ENCODE measurements at regions not wholly inside any gene's neighbourhood (a gene's known extent, or its start where the extent isn't known, plus 50 kb on each side); places are given as distances from the start of the nearest gene placed in this dataset.

DNA sequence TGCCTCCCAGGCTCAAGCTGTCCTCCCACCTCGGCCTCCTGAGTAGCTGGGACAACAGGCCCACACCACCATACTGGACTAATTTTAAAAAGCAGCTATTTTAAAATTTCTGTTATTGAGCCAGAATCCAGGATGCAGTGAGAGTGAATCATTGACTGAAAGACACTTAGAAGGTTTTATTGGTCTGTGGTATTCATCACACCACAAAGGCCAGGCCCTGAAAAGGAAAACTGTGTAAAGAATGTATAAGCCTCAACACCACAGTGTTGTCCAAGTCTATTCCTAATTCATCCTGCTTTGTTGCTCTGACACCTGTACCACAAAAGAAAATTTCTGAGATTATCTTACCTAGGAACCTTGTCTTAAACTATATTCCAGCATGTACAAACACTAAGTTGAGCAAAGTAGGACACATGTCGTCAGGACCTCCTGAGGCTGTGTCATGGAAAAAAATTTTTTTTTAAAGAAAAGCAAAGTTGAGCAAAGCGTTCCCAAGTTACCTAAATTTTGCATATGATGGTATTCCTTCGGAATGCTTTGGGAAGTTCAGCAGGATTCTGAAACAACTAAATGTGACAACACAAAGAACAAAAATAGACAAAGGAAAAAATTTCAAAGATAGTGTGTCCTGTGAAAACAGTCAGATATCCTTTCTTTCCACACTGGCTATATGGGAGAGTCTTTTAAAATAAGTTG, 129.6 kb upstream of the MKLN1 start:
- no peak for DNase-seq

DNA sequence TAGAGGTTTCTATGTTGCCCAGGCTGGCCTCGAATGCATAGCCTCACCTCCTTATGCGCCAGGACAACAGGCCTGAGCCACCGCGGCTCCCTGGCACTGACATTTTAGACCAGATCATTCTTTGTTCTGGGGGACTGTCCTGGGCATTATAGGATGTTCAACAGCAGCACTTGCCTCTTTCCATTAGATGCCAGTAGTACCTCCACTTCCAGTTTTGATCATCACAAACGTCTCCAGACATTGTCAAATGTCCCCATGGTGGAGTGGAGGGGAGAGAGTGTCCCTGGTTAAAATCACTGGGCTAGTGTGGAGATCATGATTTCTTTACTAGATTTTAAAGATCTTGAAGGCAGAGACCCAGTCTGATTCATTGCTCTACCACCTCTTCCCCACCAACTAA, 125.2 kb upstream of the MKLN1 start:
- no peak for DNase-seq

DNA sequence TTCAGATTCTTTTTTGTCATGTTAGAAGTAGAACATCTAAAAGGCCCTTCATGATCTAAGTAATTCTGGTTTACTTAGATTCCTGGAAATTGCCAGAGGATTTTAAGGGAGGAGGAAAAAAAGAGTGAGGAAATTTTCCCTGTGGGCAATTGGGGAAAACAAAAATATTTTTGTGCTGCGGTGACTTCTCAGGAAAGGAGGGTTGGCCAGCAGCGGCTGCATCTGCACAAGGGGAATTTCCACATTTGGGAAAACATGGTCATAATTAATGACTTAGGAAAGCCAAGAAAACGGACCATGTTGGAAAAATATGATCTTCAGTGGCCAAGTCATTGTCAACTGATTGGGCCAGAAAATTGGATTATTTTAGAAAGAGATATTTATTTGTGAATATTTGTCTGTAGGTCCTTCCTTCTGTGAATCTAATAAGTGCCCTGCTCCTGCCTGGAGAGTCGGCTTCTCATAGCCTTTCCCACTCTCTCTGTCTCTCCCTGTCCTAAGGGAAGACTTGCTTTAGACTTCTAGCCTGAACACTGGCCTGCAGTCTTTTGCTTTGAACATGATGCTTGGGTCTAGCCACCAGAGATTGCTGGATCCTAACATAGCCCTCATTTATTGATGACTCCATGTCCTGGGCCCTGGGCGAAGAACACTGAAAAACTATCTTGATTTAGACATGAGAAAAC, 124.2 kb upstream of the MKLN1 start:
- DNase-seq, result no peak

DNA sequence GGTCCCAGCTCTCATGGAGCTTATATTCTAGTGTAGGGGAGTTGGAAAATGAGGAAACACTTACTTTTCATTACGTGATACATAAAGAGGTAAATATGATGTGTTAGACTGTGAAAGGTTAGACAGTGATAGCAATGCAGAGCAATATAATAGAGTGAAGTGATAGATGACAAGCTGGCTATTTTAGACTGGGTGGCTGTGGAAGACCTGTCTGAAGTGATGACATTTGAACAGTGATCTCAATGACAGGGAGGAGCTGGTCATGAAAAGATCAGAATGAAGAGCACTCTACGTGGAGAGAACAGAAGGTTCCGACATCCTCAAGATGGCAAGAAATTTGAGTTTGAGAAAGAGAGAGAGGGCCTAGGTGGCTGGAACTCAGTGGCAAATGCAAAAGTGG, 118.9 kb upstream of the MKLN1 start:
- no peak for DNase-seq

DNA sequence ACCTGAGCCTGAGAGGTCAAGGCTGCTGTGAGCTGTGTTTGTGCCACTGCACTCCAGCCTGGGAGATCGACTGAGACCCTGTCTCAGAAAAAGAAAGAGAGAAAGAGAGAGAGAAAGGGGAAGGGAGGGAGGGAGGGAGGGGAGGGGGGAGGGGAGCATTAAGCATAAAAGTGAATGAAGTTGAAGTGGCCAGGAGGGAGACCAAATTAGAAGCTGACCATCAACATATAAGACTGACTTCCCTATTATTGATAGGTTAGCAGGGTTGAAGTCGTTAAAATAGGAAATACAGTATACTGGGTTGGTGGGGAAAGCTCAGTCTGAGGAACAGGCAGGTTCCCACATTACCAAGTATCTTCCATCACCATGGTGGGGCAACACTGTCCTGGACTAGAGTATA, 117.1 kb upstream of the MKLN1 start:
- DNase-seq, result no peak

DNA sequence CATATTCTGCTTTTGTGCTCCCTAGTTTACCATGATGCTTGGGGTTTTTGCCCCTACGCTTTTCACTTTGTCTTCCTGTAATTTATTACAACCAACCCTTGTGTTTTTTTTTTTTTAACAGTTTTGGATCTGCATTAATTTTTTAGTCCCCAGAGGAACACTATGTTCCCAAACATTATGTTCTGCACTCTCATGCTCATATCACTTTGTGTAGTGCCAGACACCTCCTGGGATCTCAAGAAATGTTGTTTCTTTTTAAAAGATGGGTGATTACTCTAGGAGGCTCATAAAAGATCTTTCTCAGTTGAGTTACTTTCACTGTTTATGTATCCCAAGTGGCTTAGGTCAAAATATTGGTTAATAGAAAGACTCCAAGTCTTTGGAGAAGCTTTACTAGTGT, 116.2 kb upstream of the MKLN1 start:
- no peak for DNase-seq

DNA sequence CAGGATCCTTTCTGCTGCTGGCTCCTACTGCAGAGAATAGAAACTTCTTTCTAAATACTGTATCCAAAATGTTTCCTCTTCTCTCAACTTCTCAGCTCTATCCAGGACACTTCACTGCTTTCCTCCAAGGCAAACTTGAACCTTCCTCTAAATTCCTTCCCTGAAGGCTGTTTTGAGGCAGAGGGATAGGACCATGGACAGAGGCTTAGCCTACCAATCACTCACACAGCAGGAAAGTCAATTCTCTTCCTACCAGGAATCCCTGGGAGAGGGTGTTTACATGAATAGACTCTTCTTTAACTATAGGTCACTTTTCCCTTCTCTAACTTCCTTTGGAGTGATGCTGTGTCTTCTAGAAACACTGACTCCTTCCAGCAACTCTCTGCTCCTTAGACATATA, 115.6 kb upstream of the MKLN1 start:
- no peak for DNase-seq

DNA sequence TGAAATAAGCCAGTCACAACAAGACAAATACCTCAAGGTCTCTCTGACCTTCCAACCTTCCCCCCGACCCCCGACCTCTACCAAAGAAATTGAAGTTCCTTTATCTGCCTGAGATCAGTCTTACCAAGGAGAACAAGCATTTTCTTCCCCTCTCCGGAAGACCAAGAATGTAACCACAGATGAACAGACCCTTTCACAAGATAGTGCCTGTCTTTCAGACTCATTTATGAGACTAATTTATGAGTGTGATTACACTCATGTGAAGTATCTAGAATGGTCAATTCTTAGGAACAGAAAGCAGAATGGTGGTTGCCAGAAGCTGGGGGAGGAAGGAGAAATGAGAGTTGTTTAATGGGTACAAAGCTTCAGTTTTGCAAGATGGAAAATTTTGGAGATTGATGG, 108.9 kb upstream of the MKLN1 start:
- DNase-seq, result no peak

DNA sequence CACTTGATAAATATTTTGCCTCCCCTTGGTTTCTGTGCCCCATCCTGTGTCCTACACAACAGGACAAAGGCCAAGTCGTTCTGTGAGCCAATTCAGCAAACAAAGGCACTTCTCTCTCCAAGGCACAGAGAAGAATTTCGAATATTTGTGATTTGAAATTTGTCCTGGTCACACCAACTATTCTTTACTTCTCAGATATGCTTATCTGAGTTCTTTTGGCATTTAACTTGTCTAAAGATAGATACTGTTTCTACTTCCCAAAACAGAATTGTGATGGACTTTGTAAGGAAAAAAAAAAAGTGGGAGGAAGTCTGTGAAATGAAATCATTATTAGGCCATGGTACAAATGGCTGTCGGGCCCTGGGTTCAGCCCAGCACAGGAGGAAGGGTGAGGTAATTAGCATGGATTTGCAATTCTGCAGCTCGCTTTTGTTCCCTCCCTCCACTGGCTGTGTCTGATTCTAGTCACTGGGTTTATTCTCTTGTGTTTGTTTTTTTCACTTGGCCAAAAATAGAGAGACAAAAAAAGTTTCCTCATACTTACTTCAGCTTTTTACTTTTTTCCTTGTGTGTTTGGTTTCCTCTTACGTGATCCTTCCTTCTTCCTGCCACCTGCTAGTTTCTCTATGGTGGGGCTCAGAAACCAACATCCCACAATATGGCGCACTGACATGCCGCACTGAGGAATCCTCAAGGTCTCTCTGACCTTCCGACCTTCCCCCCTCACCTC, 108.2 kb upstream of the MKLN1 start:
- no peak for DNase-seq

DNA sequence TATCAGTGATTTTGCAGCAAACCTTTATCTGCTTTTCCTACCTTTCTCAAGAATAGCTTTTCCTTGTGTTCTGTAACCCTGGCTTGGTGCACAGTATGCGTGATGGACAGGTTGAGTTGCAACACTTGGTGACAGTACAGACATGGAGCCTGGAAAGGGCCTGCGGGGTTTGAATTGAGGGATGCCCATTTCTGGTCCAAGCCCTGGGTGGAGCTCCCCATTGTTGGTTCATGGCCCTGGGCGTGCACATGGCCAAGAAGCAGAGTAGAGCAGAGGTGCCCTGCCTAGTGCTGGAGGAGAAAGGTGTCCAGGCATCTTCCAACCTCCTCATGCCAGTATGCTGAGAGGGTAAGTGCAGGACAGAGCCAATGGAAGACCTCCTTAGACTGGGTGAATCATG, 106.6 kb upstream of the MKLN1 start:
- DNase-seq, result no peak

DNA sequence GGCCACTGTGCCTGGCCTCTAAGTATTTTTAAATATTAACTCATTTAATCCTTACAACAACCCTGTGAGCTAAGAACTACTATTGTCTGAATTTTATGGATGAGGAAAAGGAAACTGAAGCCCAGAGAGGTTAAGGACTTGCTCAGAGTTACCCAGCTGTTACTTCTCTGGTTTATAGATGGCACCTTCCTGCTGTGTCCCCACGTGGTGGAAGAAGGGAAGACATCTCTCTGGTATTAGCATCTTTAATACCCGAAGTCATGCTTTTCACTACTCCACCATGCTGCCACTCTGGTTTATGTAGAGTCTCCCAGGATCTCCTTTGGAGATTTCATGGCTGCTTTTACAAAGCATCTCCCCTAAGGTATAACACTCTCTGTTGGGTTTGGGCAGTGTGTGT, 105.5 kb upstream of the MKLN1 start:
- no peak for DNase-seq

DNA sequence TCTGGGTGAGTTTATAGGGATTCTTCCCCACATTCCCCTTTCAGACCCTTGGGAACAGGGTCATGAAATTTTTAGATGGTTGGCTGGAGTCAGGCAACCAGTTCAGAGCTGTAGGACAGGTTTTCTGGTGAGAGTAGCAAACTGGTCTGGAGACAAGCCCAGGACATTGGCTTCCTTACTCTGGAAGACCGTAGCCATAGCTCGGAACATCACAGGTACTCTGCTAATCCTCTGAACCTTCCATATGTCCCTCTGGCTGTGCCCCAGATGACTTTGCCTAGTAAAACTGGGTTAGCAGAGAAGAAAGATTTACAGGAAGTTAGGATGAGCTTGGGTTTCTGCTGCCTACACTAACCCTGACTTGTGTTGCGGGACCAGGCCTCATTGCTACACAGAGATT, 104.5 kb upstream of the MKLN1 start:
- no peak for DNase-seq

DNA sequence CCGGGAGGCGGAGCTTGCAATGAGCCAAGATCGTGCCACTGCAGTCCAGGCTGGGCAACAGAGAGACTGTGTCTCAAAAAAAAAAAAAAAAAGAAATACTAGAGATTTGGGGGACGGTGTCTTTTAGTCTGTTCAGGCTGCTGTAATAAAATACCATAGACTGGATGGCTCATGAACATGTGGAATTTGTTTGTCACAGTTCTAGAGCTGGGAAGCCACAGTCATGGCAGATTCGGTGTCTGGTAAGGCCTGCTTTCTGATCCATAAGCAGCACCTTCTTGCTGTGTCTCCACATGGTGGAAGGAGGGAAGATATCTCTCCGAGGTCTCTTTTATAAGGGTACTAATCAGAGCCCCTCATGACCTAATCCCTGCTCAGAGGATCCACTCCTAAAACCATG, 102.7 kb upstream of the MKLN1 start:
- DNase-seq, result no peak

DNA sequence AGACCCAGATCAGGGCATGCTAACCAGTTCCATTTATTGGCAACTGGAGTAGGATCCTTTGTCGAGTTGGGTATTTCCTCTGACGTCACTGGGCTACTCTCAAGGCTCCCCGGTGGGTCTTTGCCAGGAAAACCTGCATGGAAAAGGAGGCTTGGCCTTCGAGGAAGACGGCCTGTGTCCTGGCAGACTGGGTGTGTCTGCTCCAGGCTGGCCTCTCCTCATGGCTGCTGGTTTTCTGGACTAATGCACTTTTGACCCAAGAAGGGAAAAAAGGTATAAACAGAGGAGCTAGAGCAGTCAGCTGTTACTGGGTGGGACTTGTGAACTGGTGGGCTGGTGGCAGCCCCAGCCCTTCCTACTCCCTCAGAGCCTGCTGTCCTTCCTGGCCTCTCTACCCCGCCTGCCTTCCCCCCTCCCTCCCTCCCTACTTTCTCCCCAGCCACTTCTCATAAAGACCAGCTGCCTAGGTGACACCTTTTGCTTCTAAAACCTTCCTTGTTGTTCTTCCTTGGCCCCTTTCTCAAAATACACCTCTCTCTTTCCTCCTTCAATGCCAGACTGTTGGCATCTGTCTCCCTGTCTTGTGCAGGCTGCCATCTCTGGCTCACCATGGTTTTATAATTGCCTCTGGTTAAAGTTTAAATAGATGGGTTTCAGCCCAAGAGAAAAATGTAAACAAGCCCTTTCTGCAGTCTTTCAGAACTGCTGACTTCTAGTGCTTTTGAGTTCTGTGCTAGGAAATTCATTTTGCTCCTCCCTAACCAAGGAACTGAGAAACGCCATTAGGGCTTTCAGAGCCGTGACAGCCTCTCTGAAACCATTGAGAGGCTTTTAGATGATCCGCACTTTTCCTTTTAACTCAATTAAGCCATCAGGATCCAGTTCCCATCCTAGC, 101.8 kb upstream of the MKLN1 start:
- no peak for DNase-seq

DNA sequence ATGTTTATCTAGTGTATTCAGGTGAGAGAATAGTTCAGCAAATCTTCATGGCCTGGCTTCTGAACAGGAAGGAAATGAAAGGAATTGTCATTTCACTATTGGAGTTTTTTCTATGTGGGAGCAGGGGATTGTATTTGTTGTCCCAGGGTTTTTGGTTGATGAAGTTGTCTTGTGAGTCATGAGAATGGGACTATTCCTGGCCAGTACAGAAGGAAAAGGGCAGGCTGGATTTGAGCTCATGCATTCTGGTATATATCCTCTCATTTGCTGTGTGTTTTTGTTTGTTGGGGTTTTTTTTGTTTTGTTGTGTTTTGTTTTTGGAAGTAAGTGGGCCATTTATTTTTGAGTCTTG, 101.2 kb upstream of the MKLN1 start:
- DNase-seq, result no peak

DNA sequence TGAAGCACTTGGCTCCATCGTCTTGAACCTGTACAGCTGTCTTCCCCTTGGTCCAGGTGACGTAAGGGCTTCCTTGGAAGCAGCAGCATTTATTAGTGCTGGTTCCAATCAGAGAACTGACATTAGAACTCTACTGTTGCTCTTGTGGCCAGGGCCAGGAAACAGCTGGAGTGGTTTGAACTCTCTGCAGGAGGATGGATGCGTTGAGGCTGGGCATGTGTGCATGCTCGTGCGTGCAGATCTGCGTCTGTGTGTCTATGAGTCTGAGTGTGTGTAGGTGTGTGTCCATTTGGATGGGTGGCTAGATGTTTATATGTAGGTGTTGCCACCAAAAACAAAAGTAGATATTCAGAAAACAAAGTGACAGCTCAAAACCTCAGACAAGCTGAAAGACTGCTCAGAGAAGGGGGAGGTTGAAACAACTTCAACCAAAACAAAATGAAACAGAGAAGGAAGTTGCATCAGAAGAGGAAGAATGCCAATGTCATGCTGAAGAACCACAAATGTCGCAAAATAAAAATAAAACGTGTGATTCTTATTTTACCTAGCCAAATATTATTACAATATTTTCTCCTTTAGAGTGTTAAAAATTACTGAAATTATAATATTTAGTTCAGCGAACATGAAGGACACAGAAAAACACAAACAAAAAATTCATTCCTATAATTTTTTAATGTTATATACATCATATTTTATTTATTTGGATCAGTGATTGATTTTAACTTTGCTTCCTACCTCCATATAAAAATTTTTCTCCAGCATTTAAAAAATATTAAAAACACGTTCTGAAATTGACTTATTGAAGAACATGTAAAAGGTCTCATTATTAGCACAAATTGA, 96.1 kb upstream of the MKLN1 start:
- peak; percentile 57 for DNase-seq

DNA sequence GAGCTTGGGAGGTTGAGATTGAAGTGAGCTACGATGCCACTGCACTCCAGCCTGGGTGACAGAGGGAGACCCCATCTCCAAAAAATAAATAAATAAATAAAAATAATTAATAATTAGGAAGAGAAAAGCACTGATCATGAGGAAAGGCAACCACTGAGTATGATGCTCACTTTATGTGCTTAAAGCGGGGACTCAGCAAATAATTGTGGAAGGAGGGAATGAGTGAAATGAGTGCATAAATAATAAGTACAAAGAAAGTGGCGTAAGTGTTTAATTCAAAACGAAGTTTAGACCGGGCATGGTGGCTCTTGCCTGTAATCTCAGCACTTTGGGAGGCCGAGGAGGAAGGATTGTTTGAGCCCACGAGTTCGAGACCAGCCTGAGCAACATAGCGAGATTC, 94.9 kb upstream of the MKLN1 start:
- DNase-seq, result no peak

DNA sequence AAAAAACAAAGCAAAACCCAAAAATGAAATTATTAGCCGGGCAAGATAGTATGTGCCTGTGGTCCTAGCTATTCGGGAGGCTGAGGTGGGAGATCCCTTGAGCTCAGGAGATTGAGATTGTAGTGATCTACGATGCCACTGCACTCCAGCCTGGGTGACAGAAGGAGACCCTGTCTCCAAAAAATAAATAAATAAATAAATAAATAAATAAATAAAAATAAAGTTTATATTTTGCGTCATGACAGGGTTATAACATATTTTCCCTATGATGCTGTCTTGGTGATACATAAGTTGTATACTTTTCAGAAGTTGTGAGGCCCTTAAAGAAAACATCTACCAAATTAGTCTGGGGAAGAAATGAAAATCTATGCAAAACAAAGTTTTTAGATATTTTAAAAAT, 94.5 kb upstream of the MKLN1 start:
- DNase-seq, result no peak

DNA sequence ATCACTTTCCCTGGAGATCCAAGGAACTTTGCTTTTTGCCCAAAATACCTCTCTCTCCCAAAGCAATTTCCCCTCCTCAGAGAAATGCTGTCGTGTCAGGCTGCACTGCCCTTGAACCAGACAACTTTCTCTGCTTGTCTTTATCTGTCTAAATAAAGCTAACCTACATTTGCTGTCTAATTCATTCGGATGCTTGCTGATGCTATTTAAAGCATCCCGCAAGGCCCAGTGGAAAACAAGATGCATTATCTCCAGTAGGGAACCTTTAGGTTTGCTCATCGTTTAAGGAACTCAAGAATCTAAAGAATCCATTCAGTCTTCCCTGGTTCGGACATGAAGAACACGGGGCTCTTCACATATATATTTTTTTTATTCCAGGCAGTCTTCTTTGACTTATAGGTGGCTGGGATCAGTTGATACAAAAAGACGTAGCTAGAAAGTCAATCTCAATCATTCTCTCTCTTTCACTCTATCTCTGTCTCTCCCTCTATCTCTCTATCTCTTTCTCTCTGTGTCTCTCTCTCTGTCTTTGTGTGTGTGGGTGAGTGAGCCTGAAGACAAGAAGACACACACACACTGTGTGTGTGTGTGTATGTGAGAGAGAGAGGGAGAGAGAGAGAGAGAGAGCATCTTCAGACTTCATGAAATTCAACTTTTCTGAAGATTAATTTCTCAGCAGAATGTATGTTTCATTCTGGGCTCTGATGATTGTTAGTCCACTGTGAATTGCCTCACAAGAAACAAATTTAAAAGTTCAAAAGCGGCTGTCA, 92.8 kb upstream of the MKLN1 start:
- no peak for DNase-seq

DNA sequence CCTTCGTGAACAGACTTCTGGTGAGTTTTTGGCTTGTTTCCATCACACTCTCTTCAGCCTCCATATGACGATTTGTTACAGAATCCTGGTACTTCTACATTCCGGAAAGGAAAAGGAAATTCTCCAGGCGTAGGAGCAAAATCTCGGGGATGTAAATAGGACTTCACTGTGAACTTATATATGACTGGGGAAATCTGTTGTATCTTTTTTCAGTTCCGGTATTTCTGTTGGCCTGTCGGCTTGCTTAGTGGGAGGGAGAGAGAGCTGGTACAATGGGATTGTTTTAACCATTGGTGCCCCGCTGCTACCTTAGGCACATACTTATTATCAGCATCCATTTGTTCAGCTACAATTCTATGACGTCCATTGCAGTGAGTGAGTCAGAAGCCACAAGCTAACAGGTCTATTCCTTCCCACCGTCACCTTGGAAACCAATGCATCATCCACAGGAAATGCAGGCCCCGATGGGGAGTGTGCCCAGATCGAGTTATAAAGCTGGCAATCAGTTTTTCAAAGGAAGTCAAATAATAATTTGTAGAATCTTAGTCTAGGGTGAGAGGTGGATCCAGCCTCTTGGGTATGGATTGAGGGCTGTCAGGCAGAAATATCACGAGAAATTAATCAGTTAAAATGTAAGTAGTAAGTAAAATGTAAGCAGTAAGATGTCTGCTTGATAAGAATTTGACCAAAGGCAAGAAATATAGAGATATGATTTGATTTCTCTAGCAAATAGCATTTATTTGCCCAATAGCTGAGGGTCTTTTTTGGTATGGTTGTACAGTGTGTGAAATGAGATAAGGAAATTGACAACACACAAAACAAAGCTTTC, 92.0 kb upstream of the MKLN1 start:
- DNase-seq, result peak; percentile 71

DNA sequence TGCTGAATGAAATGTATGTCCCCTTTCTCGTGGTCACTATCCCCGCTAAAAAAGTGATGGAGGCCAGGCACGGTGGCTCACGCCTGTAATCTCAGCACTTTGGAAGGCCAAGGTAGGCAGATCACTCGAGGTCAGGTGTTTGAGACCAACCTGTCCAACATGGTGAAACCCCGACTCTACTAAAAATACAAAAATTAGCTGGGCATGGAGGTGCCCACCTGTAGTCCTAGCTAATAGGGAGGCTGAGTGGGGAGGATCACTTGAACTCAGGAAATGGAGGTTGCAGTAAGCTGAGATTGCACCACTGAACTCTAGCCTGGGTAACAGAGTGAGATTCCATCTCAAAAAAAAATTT, 91.4 kb upstream of the MKLN1 start:
- no peak for DNase-seq
